HG03025 (cell line): ENCODE measurements at regions not wholly inside any gene's neighbourhood (a gene's known extent, or its start where the extent isn't known, plus 50 kb on each side); places are given as distances from the start of the nearest gene placed in this dataset.

Source experiments
- ATAC-seq: cut with Tn5 transposase; IDR thresholded peaks from one replicate; pipeline ENCODE4 v1.9.1; 2021; ENCODE audit warnings: mild to moderate bottlenecking, moderate library complexity; ENCODE audit not compliant: unreplicated experiment, low FRiP score

DNA sequence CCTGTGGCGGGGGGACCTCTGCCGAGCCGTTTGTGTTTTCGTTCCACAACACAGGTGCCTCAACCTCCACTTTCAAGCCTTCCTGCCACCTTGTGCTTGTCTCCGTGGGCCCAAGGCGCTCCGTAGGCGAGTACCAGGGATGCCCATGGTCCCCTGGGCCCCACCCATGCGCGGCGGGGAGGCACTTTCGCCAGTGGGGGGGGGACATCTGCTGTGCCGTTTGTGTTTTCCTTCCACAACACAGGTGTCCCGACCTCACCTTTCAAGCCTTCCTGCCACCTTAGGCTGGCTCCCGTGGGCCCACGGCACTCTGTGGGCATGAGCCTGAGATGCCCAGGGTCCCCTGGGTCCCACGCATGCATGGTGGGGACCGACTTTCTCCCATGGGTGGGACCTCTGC is 335.9 kb downstream of the ALG10 start:
- no peak for ATAC-seq

DNA sequence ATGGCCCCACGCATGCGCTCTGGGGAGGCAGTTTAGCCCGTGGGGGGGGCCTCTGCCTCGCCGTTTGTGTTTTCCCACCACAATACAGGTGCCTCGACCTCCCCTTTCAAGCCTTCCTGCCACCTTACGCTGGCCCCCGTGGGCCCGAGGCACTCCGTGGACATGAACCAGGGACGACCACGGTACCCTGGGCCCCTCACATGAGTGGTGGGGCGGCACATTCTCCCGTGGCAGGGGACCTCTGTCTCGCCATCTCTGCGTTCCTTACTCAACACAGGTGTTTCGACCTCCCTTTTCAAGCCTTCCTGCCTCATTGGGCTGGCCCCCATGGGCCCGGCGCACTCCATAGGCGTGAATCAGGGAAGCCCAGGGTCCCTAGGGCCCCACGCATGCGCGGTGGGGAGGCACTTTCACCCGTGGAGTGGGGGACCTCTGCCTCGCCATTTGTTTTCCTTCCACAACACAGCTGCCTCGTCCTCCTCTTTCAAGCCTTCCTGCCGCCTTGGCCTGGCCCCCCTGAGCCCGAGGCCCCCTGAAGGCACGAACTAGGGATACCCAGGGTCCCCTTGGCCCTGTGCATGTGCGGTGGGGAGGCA is 339.5 kb downstream of the ALG10 start:
- no peak for ATAC-seq

- ATAC-seq, result no peak
Observed at GRCh38 chr12:34363050-34363673, 340.9 kb downstream of the ALG10 start.

DNA sequence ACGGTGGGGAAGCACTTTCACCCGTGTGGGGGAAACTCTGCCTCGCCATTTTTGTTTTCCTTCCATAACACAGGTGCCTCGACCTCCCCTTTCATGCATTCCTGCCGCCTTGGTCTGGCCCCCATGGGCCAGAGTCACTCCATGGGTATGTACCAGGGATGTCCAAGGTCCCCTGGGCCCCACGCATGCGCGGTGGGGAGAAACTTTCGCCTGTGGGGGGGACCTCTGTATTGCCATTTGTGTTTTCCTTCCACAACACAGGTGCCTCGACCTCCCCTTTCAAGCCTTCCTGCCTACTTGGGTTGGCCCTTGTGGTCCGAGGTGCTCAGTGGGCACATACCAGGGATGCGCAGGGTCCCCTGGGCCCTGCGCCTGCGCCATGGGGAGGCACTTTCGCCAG is 345.8 kb downstream of the ALG10 start:
- no peak for ATAC-seq

- ATAC-seq, result no peak
Observed at GRCh38 chr12:34371050-34371449, 348.8 kb downstream of the ALG10 start.

GRCh38 chr12:34372003-34372402 is 349.7 kb downstream of the ALG10 start:
- no peak for ATAC-seq

DNA sequence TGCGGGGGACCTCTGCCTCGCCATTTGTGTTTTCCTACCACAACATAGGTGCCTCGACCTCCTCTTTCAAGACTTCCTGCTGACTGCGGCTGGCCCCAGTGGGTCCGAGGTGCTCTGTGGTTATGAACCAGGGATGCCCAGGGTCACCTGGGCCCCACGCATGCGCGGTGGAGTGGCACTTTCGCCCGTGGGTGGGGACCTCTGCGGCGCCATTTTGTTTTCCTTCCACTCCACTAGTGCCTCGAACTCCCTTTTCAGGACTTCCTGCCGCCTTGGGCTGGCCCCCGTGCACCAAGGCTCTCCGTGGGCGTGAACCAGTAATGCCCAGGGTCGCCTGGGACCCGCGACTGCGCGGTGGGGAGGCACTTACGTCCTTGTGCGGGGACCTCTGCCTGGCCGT is 351.6 kb downstream of the ALG10 start:
- no peak for ATAC-seq

DNA sequence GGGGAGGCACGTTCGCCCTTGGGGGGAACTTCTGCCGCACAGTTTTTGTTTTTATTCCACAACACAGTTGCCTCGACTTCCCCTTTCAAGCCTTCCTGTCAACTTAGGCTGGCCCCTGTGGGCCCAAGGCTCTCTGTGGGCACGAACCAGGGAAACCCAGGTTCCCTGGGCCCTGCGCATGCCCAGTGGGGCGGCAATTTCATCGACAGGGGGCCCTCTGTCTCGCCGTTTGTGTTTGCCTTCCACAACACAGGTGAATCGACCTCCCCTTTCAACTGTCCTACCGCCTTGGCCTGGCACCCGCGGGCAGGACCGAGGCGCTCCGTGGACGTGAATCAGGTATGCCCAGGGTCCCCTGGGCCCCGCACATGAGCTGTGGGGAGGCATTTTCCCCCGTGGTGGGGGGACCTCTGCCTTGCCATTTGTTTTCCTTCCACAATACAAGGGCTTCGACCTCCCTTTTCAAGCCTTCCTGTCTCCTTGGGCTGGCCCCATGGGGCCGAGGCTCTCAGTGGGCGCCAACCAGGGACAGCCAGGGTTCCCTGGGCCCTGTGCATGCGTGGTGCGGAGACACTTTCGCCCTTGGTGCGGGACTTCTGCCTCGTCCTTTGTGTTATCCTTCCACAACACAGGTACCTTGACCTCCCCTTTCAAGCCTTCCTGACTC is 354.0 kb downstream of the ALG10 start:
- ATAC-seq, result no peak

DNA sequence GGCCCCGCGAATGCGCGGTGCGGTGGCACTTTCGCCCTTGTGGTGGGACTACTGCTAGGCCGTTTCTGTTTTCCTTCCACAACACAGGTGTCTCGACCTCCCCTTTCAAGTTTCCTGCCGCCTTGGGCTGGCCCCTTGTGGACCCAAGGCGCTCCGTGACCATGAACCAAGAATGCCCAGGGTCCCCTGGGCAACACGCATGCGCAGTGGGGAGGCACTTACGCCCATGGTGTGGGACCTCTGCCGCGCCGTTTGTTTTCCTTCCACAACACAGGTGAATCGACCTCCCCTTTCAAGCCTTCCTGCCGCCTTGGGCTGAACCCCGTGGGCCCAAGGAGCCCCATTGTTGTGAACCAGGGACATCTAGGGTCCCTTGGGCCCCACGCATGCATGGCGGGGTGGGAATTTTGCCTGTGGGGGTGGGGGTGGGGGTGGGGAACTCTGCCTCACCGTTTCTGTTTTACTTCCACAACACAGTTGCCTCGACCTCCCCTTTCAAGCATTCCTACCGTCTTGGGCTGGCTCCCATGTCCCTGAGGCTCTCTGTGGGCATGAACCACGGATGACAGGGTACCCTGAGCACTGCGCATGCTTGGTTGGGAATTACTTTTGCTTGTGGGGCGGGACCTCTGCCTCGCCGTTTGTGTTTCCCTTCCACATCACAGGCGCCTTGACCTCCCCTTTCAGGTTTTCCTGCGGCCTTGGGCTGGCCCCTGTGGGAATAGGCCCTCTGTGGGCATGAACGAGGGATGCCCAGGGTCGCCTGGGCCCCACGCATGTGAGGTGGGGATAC is 355.1 kb downstream of the ALG10 start:
- ATAC-seq, result no peak

GRCh38 chr12:34379142-34379541 is 356.8 kb downstream of the ALG10 start:
- ATAC-seq, result no peak

- ATAC-seq, result no peak
Observed at GRCh38 chr12:34384693-34385092, 362.4 kb downstream of the ALG10 start.

DNA sequence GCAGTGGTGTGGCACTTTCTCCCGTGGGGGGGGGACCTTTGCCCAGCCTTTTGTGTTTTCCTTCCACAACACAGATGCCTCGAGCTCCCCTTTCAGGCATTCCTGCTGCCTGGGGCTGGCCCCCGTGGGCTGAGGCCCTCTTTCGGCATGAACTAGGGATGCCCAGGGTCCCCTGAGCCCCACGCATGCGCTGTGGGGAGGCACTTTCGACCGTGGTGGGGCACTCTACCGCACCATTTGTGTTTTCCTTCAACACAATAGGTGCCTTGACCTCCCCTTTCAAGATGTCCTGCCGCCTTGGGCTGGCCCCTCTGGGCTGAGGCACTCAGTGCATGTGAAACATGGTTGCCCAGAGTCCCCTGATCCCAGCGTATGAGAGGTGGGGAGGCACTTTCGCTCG is 363.7 kb downstream of the ALG10 start:
- no peak for ATAC-seq

GRCh38 chr12:34386621-34387255 is 364.4 kb downstream of the ALG10 start:
- no peak for ATAC-seq

- ATAC-seq, result no peak
Observed at GRCh38 chr12:34387711-34388635, 365.7 kb downstream of the ALG10 start.

DNA sequence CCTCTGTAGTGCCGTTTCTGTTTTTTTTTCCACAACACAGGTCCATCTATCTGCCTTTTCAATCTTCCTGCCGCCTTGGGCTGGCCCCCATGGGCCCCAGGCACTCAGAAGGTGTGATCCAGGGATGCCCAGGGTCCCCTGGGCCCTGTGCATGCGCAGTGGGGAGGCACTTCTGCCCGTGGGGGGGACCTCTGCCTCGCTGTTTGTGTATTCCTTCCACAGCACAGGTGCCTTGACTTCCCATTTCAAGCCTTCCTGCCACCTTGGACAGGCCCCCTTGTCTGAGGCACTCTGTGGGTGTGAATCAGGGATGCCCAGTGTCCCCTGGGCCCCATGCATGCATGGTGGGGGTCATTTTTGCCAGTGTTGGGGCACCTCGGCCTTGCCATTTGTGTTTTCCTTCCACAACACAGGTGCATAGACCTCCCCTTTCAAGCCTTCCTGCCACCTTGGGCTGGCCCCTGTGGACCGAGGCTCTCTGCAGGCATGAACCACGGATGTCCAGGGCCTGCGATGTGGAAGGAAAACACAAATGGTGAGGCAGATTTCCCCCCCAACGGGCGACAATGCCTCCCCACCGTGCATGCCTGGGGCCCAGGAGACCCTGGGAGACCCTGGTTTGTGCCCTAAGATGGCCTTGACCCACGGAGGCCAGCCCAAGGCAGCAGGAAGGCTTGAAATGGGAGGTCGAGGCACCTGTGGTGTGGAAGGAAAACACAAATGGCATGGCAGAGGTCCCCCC is 366.5 kb downstream of the ALG10 start:
- ATAC-seq, result no peak

DNA sequence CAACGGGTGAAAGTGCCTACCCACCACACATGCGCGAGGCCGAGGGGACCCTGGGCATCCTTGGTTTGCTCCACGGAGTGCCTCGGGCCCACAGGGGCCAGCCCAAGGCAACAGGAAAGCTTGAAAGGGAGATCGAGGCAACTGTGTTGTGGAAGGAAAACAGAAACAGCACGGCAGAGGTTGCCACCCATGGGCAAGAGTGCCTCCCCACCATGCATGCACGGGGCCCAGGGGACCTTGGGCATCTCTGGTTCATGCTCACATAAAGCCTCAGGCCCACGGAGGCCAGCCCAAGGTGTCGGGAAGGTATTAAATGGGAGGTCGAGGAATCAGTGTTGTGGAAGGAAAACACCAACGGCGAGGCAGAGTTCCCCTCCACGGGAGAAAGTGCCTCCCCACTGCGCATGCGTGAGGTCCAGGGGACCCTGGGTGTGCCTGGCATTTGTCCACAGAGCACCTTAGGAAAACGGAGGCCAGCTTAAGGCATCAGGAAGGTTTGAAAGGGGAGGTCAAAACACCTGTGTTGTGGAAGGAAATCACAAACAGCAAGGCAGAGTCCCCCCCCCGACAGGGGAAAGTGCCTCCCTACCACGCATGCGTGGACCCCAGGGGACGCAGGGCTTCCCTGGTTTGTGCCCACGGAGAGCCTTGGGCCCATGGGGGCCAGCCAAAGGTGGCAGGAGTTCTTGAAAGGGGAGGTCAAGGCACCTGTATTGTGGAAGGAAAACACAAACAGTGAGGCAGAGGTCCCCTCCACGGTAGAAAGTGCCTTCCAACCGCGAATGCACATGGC is 367.3 kb downstream of the ALG10 start:
- ATAC-seq, result no peak

- no peak for ATAC-seq
Observed at GRCh38 chr12:34390171-34390841, 368.0 kb downstream of the ALG10 start.
